ENCODE measurements at regions not wholly inside any gene's neighbourhood (a gene's known extent, or its start where the extent isn't known, plus 50 kb on each side); places are given as distances from the start of the nearest gene placed in this dataset.

DNA sequence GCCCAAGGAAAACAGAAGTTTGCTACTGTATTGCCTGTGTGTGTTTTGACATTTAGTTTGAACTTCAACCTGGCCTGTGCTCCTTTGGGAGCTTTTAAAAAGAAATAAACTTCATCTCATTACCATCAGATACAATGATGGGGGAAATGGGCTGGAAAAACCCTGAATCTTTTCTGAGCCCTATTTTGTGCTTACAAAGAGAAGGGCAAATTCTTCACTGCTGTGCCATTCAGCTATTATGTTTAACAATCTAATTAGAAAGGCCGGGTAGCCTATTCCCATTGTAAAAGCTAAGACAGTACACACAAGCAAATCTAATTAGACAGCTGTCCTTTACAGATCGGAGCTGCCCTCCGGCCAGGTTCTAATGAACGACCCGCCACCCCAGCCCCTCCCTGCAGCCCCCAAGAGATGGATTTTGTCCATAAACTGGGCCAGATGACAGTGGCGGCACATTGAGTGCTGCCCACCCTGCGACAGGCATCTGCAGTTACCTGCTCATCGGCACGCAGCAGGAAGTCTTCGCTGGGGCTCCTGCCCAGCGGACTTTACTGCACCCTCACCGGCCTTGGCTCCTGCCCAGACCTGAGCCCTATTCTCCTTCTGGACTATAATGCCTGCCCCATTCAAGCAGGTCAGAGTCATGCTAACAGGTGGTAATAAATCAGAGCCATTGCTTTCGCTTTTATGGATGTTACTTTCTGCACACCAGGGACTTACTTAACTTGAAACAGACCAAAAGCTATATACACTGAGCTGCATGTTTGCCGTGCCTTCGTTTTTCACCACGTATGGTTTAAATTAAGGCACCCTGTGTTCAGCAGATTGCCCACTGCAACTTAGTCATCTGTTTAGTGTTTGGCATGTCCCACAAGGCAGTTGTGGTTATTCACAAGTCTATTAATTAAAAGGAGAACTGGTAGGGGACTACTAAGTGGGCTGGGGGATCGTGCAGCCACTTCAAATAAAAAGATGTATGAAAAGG is 549.6 kb downstream of the FGF9 start:
- Histone ChIP-seq H3K4me1 (ENCODE audit: control insufficient read depth in 1 of 2, insufficient read depth in 2 of 2, low read length in 2 of 2) (no peaks in the 10 kb centered on the region), H3K27me3 (ENCODE audit: insufficient read depth, low read length) (0 out of 2 replicates have a peak, but pooled peaks cover 3% of the 10 kb centered on the region), H4K20me1 (ENCODE audit: insufficient read depth) (no peaks in the 10 kb centered on the region), H3K79me2 (ENCODE audit: insufficient read depth, low read length) (no peaks in the 10 kb centered on the region), H3K9me2 (ENCODE audit: insufficient read depth) (no peaks in the 10 kb centered on the region), H3K36me3 (ENCODE audit: control insufficient read depth in 1 of 2, insufficient read depth in 2 of 2, low read length in 2 of 2) (no peaks in the 10 kb centered on the region), H2AFZ (ENCODE audit: low read depth, low read length, poor library complexity, severe bottlenecking) (no peak overlapping the region), H3K27ac (ENCODE audit: low read depth, low read length) (no peak overlapping the region), H3K9me3 (ENCODE audit: control insufficient read depth in 1 of 2, insufficient read depth in 1 of 2, low read depth in 1 of 2, low read length in 2 of 2) (no peaks in the 10 kb centered on the region), H3K4me2 (ENCODE audit: low read length) (no peak overlapping the region), H3K4me3 (replicated peaks in 1 of 2; ENCODE audit: low read depth in 1 of 2, low read length in 2 of 2) (no peak overlapping the region), H3K9ac (ENCODE audit: low read length) (no peak overlapping the region)
- DNase-seq (ENCODE audit: low read depth, low spot score), result no peak
- no TSS peak for BruUV-seq (replicated peaks)
- TF ChIP-seq EZH2phosphoT487 (IDR thresholded peaks at IDR 0.05; ENCODE audit: borderline replicate concordance) (no peak), SRF (IDR thresholded peaks at IDR 0.05; ENCODE audit: low read depth) (no peak), ZFX (IDR thresholded peaks at IDR 0.05) (no peak), EZH2 (IDR thresholded peaks at IDR 0.05) (no peak)
- intact Hi-C loops (cut with micrococcal nuclease), result no loop called here
- ChIA-PET POLR2A (no interaction called here), CTCF (no interaction called here), RAD21 (ENCODE audit: low non-redundant PET in 1 of 2, low total read pairs in 2 of 2, uncharacterized antibody in 2 of 2, unreplicated experiment in 2 of 2) (no interaction called here)
- ATAC-seq, result no peak

DNA sequence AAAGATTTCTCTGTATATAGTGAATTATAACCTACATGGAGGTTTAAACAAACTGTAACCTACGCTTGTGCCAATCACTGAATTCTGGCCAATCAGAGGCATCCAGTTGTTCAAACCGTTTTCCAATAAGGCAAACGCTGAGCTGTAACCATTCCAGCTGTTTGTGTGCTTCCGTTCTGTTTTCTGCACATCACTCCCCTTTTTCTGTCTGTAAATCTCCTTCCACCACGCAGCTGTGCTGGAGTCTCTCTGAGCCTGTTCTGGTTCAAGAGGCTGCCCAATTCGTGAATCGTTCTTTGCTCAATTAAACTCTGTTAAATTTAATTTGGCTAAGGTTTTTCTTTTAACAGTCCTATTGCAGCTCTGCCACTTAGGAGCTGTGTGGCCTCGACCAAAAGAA is 552.5 kb downstream of the FGF9 start:
- DNase-seq (ENCODE audit: low read depth, low spot score), result no peak
- RAD21 ChIA-PET (ENCODE audit: low non-redundant PET in 1 of 2, low total read pairs in 2 of 2, uncharacterized antibody in 2 of 2, unreplicated experiment in 2 of 2), result no interaction called here
- H3K9ac ChIP-seq (ENCODE audit: low read length), result no peak overlapping the region
- no peak for TF ChIP-seq SIN3A (IDR thresholded peaks at IDR 0.05; ENCODE audit: low read depth)
- ATAC-seq, result no peak
- H3K27ac ChIP-seq (ENCODE audit: low read depth, low read length), result no peak overlapping the region
- H3K9me3 ChIP-seq (ENCODE audit: control insufficient read depth in 1 of 2, insufficient read depth in 1 of 2, low read depth in 1 of 2, low read length in 2 of 2), result no peaks in the 10 kb centered on the region
- BruUV-seq (replicated peaks), result no TSS peak
- no peaks in the 10 kb centered on the region for H3K4me1 ChIP-seq (ENCODE audit: control insufficient read depth in 1 of 2, insufficient read depth in 2 of 2, low read length in 2 of 2)
- no peak overlapping the region for H2AFZ ChIP-seq (ENCODE audit: low read depth, low read length, poor library complexity, severe bottlenecking)
- POLR2A ChIA-PET, result no interaction called here
- no peak overlapping the region for H3K4me3 ChIP-seq (replicated peaks in 1 of 2; ENCODE audit: low read depth in 1 of 2, low read length in 2 of 2)
- no peaks in the 10 kb centered on the region for H4K20me1 ChIP-seq (ENCODE audit: insufficient read depth)
- no peaks in the 10 kb centered on the region for H3K36me3 ChIP-seq (ENCODE audit: control insufficient read depth in 1 of 2, insufficient read depth in 2 of 2, low read length in 2 of 2)
- no peaks in the 10 kb centered on the region for H3K79me2 ChIP-seq (ENCODE audit: insufficient read depth, low read length)
- H3K9me2 ChIP-seq (ENCODE audit: insufficient read depth), result no peaks in the 10 kb centered on the region
- H3K4me2 ChIP-seq (ENCODE audit: low read length), result no peak overlapping the region
- CTCF ChIA-PET, result no interaction called here
- H3K27me3 ChIP-seq (ENCODE audit: insufficient read depth, low read length), result 0 out of 2 replicates have a peak, but pooled peaks cover 3% of the 10 kb centered on the region
- intact Hi-C loops (cut with micrococcal nuclease), result no loop called here

All from HCT116 (cell line).